SK-N-SH (cell line): ENCODE measurements at regions not wholly inside any gene's neighbourhood (a gene's known extent, or its start where the extent isn't known, plus 50 kb on each side); places are given as distances from the start of the nearest gene placed in this dataset.

Experiments used
- CTCF ChIA-PET: fragments of 300-600, 350-600 bp; formaldehyde crosslinking; extraction: SDS; loops from one replicate; lab custom pipeline; 2021; lab: Yijun Ruan, JAX
- POLR2A ChIA-PET: fragments of 350-600 bp; sonication (Branson Sonifier 250); formaldehyde crosslinking; extraction: SDS; loops from one replicate; lab custom pipeline; 2020; ENCODE audit warnings: antibody characterized with exemption, inconsistent platforms; lab: Yijun Ruan, JAX
- DNase-seq: peaks from one replicate; pipeline ENCODE4 v3.0.0; 2012
- H2AFZ ChIP-seq: fragments of 200-600 bp; sonication (generic); 2 replicates; pipeline ENCODE4 v1.8.1; 2016; ENCODE audit warnings: antibody characterized with exemption, mild to moderate bottlenecking, low read depth
- H3F3A ChIP-seq: fragments of 200-600 bp; sonication (generic); replicated peaks from 2 replicates; pipeline ENCODE3; 2016; ENCODE audit warnings: antibody characterized with exemption, mild to moderate bottlenecking; ENCODE audit not compliant: insufficient read depth
- H3K27ac ChIP-seq, 2 experiments: fragments of 200-500 bp in 1 of 2; fragments of 200-600 bp in 1 of 2; sonication (Bioruptor generic) in 1 of 2; sonication (generic), shearing (Covaris generic) in 1 of 2; 2 replicates each; pipeline versions ENCODE4 v1.5.1 to v1.6.1; 2014 to 2016; ENCODE audit warnings: low read depth in 2 of 2, inconsistent platforms in 1 of 2, low read length in 1 of 2, mild to moderate bottlenecking in 1 of 2, mixed read lengths in 1 of 2
- H3K27me3 ChIP-seq: fragments of 200-600 bp; sonication (generic), shearing (Covaris generic); 2 replicates; pipeline ENCODE4 v1.6.1; 2016; ENCODE audit warnings: mixed run types; ENCODE audit not compliant: insufficient read depth
- H3K36me3 ChIP-seq, 2 experiments: fragments of 200-500 bp in 1 of 2; fragments of 200-600 bp in 1 of 2; sonication (Bioruptor generic) in 1 of 2; sonication (generic) in 1 of 2; replicated peaks in 1 of 2; 2 replicates each; pipeline versions ENCODE3 to v1.5.1; 2014 to 2016; ENCODE audit warnings: low read length in 1 of 2, mild to moderate bottlenecking in 1 of 2; ENCODE audit not compliant: insufficient read depth in 2 of 2, control insufficient read depth in 1 of 2
- H3K4me1 ChIP-seq, 2 experiments: fragments of 200-500 bp in 1 of 2; fragments of 200-600 bp in 1 of 2; sonication (Bioruptor generic) in 1 of 2; sonication (generic), shearing (Covaris generic) in 1 of 2; 2 replicates each; pipeline versions ENCODE4 v1.5.1 to v1.6.1; 2014 to 2016; ENCODE audit warnings: low read depth in 1 of 2, low read length in 1 of 2, mixed run types in 1 of 2; ENCODE audit not compliant: insufficient read depth in 2 of 2, control insufficient read depth in 1 of 2
- H3K4me2 ChIP-seq: fragments of 200-600 bp; sonication (generic), shearing (Covaris generic); 2 replicates; pipeline ENCODE4 v1.6.1; 2017; ENCODE audit warnings: mixed run types
- H3K4me3 ChIP-seq, 2 experiments: fragments of 200-500 bp in 1 of 2; fragments of 200-600 bp in 1 of 2; sonication (Bioruptor generic) in 1 of 2; sonication (generic), shearing (Covaris generic) in 1 of 2; 2 replicates each; pipeline versions ENCODE4 v1.5.1 to v1.8.1; 2014 to 2016; ENCODE audit warnings: low read depth in 2 of 2, inconsistent platforms in 1 of 2, low read length in 1 of 2, mild to moderate bottlenecking in 1 of 2, mixed read lengths in 1 of 2, moderate library complexity in 1 of 2
- H3K79me2 ChIP-seq: fragments of 200-600 bp; sonication (generic); 2 replicates; pipeline ENCODE4 v1.8.1; 2017; ENCODE audit warnings: mild to moderate bottlenecking; ENCODE audit not compliant: insufficient read depth
- H3K9ac ChIP-seq: fragments of 200-600 bp; sonication (generic); 2 replicates; pipeline ENCODE4 v1.6.1; 2017; ENCODE audit warnings: mixed run types
- H3K9me2 ChIP-seq: fragments of 200-600 bp; sonication (generic); 2 replicates; pipeline ENCODE4 v1.6.1; 2017; ENCODE audit warnings: mixed run types
- H3K9me3 ChIP-seq: fragments of 200-600 bp; sonication (generic); 2 replicates; pipeline ENCODE4 v1.6.1; 2017; ENCODE audit warnings: mixed run types, mild to moderate bottlenecking, moderate library complexity
- H4K20me1 ChIP-seq: fragments of 200-600 bp; sonication (generic); 2 replicates; pipeline ENCODE4 v1.6.1; 2017; ENCODE audit warnings: mild to moderate bottlenecking, mixed run types; ENCODE audit not compliant: insufficient read depth
- ELF1 ChIP-seq: IDR thresholded peaks from 2 replicates; pipeline ENCODE4 v1.4.0; 2012
- EP300 ChIP-seq, 2 experiments: IDR thresholded peaks; 2 replicates each; pipeline versions ENCODE4 v1.4.0 to v1.6.1; 2012; ENCODE audit warnings: borderline replicate concordance in 1 of 2, low read depth in 1 of 2, low read length in 1 of 2
- FOSL2 ChIP-seq: IDR thresholded peaks from 2 replicates; pipeline ENCODE4 v1.4.0; 2012; ENCODE audit warnings: low read depth, mild to moderate bottlenecking, moderate library complexity, borderline replicate concordance
- FOXJ3 ChIP-seq: sonication (generic); formaldehyde crosslinking; IDR thresholded peaks from 2 replicates; pipeline ENCODE4 v1.5.1; 2020; ENCODE audit warnings: mild to moderate bottlenecking, missing genetic modification reagents
- FOXM1 ChIP-seq: IDR thresholded peaks from 2 replicates; pipeline ENCODE4 v1.4.0; 2012; ENCODE audit warnings: low read depth, mild to moderate bottlenecking
- GATA2 ChIP-seq: sonication (generic); formaldehyde crosslinking; IDR thresholded peaks from 2 replicates; pipeline ENCODE4 v1.5.0; 2020; ENCODE audit warnings: mild to moderate bottlenecking, missing genetic modification reagents
- JUND ChIP-seq: IDR thresholded peaks from 2 replicates; pipeline ENCODE4 v1.4.0; 2012
- NFIC ChIP-seq: IDR thresholded peaks from 2 replicates; pipeline ENCODE4 v1.4.0; 2012; ENCODE audit warnings: borderline replicate concordance
- NRF1 ChIP-seq: IDR thresholded peaks from 2 replicates; pipeline ENCODE4 v1.6.1; 2012; ENCODE audit warnings: low read depth, mild to moderate bottlenecking, low read length
- RAD21 ChIP-seq: IDR thresholded peaks from 2 replicates; pipeline ENCODE4 v1.6.1; 2012; ENCODE audit warnings: mild to moderate bottlenecking, low read length
- RCOR1 ChIP-seq: fragments of 150-350 bp; IDR thresholded peaks from 2 replicates; pipeline ENCODE4 v1.6.1; 2017; ENCODE audit warnings: antibody characterized with exemption, low read length
- RFX5 ChIP-seq: IDR thresholded peaks from 2 replicates; pipeline ENCODE4 v1.6.1; 2012; ENCODE audit warnings: mild to moderate bottlenecking, improper control_type of control experiment, low read length
- TAF1 ChIP-seq: IDR thresholded peaks from 2 replicates; pipeline ENCODE4 v1.6.1; 2012; ENCODE audit warnings: low read depth, mild to moderate bottlenecking, low read length, moderate library complexity, borderline replicate concordance
- TCF12 ChIP-seq: IDR thresholded peaks from 2 replicates; pipeline ENCODE4 v1.4.0; 2012
- TEAD4 ChIP-seq: IDR thresholded peaks from 2 replicates; pipeline ENCODE4 v1.4.0; 2012; ENCODE audit warnings: mild to moderate bottlenecking, borderline replicate concordance; ENCODE audit not compliant: insufficient read depth
- YY1 ChIP-seq: IDR thresholded peaks from 2 replicates; pipeline ENCODE4 v1.4.0; 2012; ENCODE audit warnings: low read depth, mild to moderate bottlenecking
- WGBS: methylation state at CpG from one replicate; pipeline ENCODE4 v1.1.6; 2017; ENCODE audit warnings: low lambda C conversion rate; 5-methylcytosine and 5-hydroxymethylcytosine counted together
- TF ChIP-seq, protein P1 (sequence below): IDR thresholded peaks from 2 replicates; pipeline ENCODE4 v1.4.0; 2012; ENCODE audit warnings: low read depth, borderline replicate concordance
- TF ChIP-seq, protein P2 (sequence below): IDR thresholded peaks from 2 replicates; pipeline ENCODE4 v1.4.0; 2012; ENCODE audit warnings: low read depth, borderline replicate concordance
- TF ChIP-seq, protein P3 (sequence below): fragments of 150-350 bp; IDR thresholded peaks from 2 replicates; pipeline ENCODE4 v1.6.1; 2017; ENCODE audit warnings: antibody characterized with exemption, low read length, low read depth, borderline replicate concordance
- TF ChIP-seq, protein P4 (sequence below): IDR thresholded peaks from 2 replicates; pipeline ENCODE4; 2012

DNA sequence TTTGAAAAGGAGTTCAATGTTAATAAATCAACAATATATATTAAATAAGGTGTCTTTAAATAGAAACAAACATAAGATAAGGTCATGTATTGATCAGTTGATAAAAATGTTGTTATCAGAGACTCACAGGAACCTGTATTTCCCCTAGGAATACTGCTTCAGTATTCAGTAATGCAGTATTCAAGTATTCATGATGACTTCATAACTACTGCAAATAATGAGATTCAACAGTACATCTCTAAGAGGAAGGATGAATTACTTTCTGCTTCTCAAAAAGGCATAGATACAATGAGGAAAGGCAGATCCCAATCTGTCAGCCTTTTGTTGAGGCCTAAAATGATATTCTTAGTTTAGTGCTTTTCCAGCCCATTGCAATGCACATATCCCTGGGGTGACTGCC, 73.7 kb downstream of the MAGEB17 start:
- Histone ChIP-seq H3K27ac (no peak overlapping the region), H4K20me1 (no peaks in the 10 kb centered on the region), H3K9me2 (no peaks in the 10 kb centered on the region), H2AFZ (no peak overlapping the region), H3K9me3 (no peaks in the 10 kb centered on the region), H3K79me2 (no peaks in the 10 kb centered on the region; the same call in 1 of the 2 replicates), H3K4me3 (no peak overlapping the region), H3F3A (no peaks in the 10 kb centered on the region), H3K9ac (no peak overlapping the region), H3K36me3 (no peaks in the 10 kb centered on the region), H3K4me1 (peaks cover 0 to 6% of the 10 kb centered on the region in 2 experiments; a peak in 1 of 4 replicates), H3K27me3 (no peaks in the 10 kb centered on the region), H3K4me2 (no peak overlapping the region)
- no peak for TF ChIP-seq RAD21
- no peak for TF ChIP-seq FOXM1
- TF ChIP-seq NFIC, result no peak
- TF ChIP-seq FOSL2, result no peak
- no peak for TF ChIP-seq FOXJ3 (CRISPR knock-in tag)
- TF ChIP-seq EP300 (IDR thresholded peaks at IDR 0.05; ENCODE audit: borderline replicate concordance in 1 of 2, low read depth in 1 of 2, low read length in 1 of 2), result no peak
- TF ChIP-seq NRF1, result no peak
- no peak for DNase-seq
- CTCF ChIA-PET, result no interaction called here
- POLR2A ChIA-PET, result no interaction called here

DNA sequence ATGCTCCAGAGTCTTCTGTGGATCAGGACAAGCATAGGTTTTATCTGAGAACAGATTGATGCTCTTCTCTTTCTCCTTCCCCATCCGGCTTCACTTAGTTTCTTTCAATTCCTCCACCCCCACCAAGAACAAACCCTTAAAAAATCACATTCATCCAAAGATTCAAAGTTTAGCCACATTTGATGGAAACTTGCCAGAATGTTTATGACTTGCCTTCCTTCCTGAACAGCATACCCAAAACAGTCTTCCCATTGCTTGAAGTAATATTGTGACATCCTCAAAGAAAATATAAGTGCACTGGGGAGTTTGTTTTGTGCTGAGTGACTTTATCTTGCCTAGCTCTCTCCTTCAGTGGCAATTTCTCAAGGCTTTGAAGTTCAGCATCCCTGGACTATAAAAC, 83.0 kb downstream of the MAGEB17 start:
- no peaks in the 10 kb centered on the region for H3K27me3 ChIP-seq
- no peak overlapping the region for H2AFZ ChIP-seq
- no peaks in the 10 kb centered on the region for H3F3A ChIP-seq
- no peaks in the 10 kb centered on the region for H3K36me3 ChIP-seq
- ChIA-PET POLR2A (no interaction called here), CTCF (no interaction called here)
- H3K4me1 ChIP-seq, result no peaks in the 10 kb centered on the region
- H3K9me2 ChIP-seq, result no peaks in the 10 kb centered on the region
- no peak overlapping the region for H3K4me3 ChIP-seq
- no peak for TF ChIP-seq TEAD4
- TF ChIP-seq TAF1, result no peak
- TF ChIP-seq, protein P1, sequence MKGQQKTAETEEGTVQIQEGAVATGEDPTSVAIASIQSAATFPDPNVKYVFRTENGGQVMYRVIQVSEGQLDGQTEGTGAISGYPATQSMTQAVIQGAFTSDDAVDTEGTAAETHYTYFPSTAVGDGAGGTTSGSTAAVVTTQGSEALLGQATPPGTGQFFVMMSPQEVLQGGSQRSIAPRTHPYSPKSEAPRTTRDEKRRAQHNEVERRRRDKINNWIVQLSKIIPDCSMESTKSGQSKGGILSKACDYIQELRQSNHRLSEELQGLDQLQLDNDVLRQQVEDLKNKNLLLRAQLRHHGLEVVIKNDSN, result no peak
- no peak for TF ChIP-seq FOXM1
- no peak for TF ChIP-seq JUND
- TF ChIP-seq RFX5, result no peak
- no peak for TF ChIP-seq YY1
- TF ChIP-seq FOXJ3 (CRISPR knock-in tag), result no peak
- TF ChIP-seq TCF12, result no peak
- TF ChIP-seq, protein P2, sequence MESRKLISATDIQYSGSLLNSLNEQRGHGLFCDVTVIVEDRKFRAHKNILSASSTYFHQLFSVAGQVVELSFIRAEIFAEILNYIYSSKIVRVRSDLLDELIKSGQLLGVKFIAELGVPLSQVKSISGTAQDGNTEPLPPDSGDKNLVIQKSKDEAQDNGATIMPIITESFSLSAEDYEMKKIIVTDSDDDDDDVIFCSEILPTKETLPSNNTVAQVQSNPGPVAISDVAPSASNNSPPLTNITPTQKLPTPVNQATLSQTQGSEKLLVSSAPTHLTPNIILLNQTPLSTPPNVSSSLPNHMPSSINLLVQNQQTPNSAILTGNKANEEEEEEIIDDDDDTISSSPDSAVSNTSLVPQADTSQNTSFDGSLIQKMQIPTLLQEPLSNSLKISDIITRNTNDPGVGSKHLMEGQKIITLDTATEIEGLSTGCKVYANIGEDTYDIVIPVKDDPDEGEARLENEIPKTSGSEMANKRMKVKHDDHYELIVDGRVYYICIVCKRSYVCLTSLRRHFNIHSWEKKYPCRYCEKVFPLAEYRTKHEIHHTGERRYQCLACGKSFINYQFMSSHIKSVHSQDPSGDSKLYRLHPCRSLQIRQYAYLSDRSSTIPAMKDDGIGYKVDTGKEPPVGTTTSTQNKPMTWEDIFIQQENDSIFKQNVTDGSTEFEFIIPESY, result no peak
- no peak for TF ChIP-seq EP300 (IDR thresholded peaks at IDR 0.05; ENCODE audit: borderline replicate concordance in 1 of 2, low read depth in 1 of 2, low read length in 1 of 2)
- no peak for TF ChIP-seq RCOR1
- no peak for TF ChIP-seq FOSL2
- TF ChIP-seq NFIC, result no peak
- no peak for TF ChIP-seq RAD21
- no peak for TF ChIP-seq ELF1
- no peak for TF ChIP-seq GATA2
- TF ChIP-seq, protein P3, sequence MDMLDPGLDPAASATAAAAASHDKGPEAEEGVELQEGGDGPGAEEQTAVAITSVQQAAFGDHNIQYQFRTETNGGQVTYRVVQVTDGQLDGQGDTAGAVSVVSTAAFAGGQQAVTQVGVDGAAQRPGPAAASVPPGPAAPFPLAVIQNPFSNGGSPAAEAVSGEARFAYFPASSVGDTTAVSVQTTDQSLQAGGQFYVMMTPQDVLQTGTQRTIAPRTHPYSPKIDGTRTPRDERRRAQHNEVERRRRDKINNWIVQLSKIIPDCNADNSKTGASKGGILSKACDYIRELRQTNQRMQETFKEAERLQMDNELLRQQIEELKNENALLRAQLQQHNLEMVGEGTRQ, result no peak
- TF ChIP-seq, protein P4, sequence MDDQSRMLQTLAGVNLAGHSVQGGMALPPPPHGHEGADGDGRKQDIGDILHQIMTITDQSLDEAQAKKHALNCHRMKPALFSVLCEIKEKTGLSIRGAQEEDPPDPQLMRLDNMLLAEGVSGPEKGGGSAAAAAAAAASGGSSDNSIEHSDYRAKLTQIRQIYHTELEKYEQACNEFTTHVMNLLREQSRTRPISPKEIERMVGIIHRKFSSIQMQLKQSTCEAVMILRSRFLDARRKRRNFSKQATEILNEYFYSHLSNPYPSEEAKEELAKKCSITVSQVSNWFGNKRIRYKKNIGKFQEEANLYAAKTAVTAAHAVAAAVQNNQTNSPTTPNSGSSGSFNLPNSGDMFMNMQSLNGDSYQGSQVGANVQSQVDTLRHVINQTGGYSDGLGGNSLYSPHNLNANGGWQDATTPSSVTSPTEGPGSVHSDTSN, result no peak
- H3K4me2 ChIP-seq, result no peak overlapping the region
- H3K27ac ChIP-seq, result no peak overlapping the region
- no peaks in the 10 kb centered on the region for H3K9me3 ChIP-seq
- DNase-seq, result no peak
- no peaks in the 10 kb centered on the region for H4K20me1 ChIP-seq
- no peak overlapping the region for H3K9ac ChIP-seq
- 33% methylated on average over 1 of the region's 1 CpG for WGBS
- no peaks in the 10 kb centered on the region for H3K79me2 ChIP-seq
